Gastroesophageal sphincter (tissue), 4 donors: ENCODE measurements at regions not wholly inside any gene's neighbourhood (a gene's known extent, or its start where the extent isn't known, plus 50 kb on each side); places are given as distances from the start of the nearest gene placed in this dataset.

Experiments
- ATAC-seq: fragments of 150-250 bp; one replicate; pipeline ENCODE4 v1.9.1; 2016; ENCODE audit warnings: mild to moderate bottlenecking, moderate library complexity
- H3K27ac ChIP-seq, 4 donors: fragments of 200-600 bp; sonication (generic) in 3 of 4; 1 replicate in 3 of 4; 2 replicates in 1 of 4; pipeline ENCODE4 v1.5.1; 2016 to 2019
- H3K27me3 ChIP-seq: fragments of 200-600 bp; sonication (generic); one replicate; pipeline ENCODE4 v1.5.1; 2019
- H3K36me3 ChIP-seq, 2 donors: fragments of 200-600 bp; sonication (generic); one replicate each; pipeline ENCODE4 v1.5.1; 2019; ENCODE audit warnings: control low read depth in 1 of 2
- H3K4me1 ChIP-seq, 3 donors: fragments of 200-600 bp; sonication (generic); 1 replicate in 2 of 3; 2 replicates in 1 of 3; pipeline ENCODE4 v1.5.1; 2016 to 2019; ENCODE audit warnings: control low read depth in 2 of 3
- H3K4me3 ChIP-seq, 2 donors: fragments of 200-600 bp; sonication (generic); one replicate each; pipeline ENCODE4 v1.5.1; 2019; ENCODE audit warnings: mild to moderate bottlenecking in 1 of 2, moderate library complexity in 1 of 2
- H3K9me3 ChIP-seq, 3 donors: fragments of 200-600 bp; sonication (generic); one replicate each; pipeline ENCODE4 v1.5.1; 2017 to 2019; ENCODE audit warnings: control low read depth in 2 of 3
- CTCF ChIP-seq, 4 experiments: fragments of 200-600 bp in 2 of 4; fragments of 450-650 bp in 2 of 4; sonication (generic) in 1 of 4; IDR thresholded peaks; one replicate each; pipeline ENCODE4 v1.5.1; 2017 to 2019; ENCODE audit warnings: antibody characterized with exemption in 4 of 4, mild to moderate bottlenecking in 2 of 4, moderate library complexity in 2 of 4
- EP300 ChIP-seq: sonication (generic); formaldehyde crosslinking; IDR thresholded peaks from one replicate; pipeline ENCODE4 v1.6.1; 2017; ENCODE audit warnings: antibody characterized with exemption, mild to moderate bottlenecking
- POLR2A ChIP-seq, 2 donors: fragments of 450-650 bp; IDR thresholded peaks; one replicate each; pipeline ENCODE4 v1.6.1; 2017; ENCODE audit warnings: antibody characterized with exemption in 2 of 2, mild to moderate bottlenecking in 2 of 2, moderate library complexity in 1 of 2
- POLR2AphosphoS5 ChIP-seq: sonication (generic); formaldehyde crosslinking; IDR thresholded peaks from one replicate; pipeline ENCODE4 v1.6.1; 2017; ENCODE audit warnings: antibody characterized with exemption
- WGBS, 2 donors: methylation state at CpG; one replicate each; pipeline ENCODE4 v1.1.5; 2018; ENCODE audit warnings: low coverage in 1 of 2; 5-methylcytosine and 5-hydroxymethylcytosine counted together

DNA sequence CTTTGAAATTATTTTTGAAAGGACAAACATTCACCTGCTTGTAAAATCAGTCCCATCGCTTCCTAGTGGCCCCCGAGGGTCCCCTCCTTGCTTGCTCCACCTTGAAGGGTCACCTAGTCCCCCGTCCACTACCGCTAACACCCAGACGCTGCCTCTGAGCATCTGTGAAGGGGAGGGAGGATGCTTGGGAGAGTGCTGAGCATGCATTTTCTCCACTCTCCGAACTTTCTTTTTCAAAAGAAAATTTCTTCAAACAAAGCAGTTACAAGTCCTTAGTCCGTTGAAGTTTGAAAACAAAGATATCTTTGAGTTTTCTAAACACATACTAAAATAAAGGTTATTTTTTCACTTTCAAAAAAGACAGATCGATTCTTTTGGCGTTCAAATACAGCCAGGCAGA lies 224.3 kb upstream of the ARID1B start:
- Histone ChIP-seq H3K4me1 (peaks cover 0 to 9% (median 0%) of the 10 kb centered on the region in 3 donors), H3K27ac (no peak overlapping the region), H3K27me3 (no peaks in the 10 kb centered on the region), H3K4me3 (no peak overlapping the region), H3K36me3 (no peaks in the 10 kb centered on the region), H3K9me3 (no peaks in the 10 kb centered on the region)
- no peak for ATAC-seq
- whole genome bisulfite sequencing, 2 donors: 74 to 87% methylated on average over 9 of the region's 9 CpGs
- no peak for TF ChIP-seq EP300
- no peak for TF ChIP-seq CTCF (IDR thresholded peaks at IDR 0.05)
- TF ChIP-seq POLR2AphosphoS5: no peak
- no peak for TF ChIP-seq POLR2A (IDR thresholded peaks at IDR 0.05)

- TF ChIP-seq POLR2AphosphoS5 (no peak), POLR2A (IDR thresholded peaks at IDR 0.05) (no peak), EP300 (no peak), CTCF (IDR thresholded peaks at IDR 0.05) (no peak)
Observed at GRCh38 chr6:156550949-156551348, 226.2 kb upstream of the ARID1B start.

DNA sequence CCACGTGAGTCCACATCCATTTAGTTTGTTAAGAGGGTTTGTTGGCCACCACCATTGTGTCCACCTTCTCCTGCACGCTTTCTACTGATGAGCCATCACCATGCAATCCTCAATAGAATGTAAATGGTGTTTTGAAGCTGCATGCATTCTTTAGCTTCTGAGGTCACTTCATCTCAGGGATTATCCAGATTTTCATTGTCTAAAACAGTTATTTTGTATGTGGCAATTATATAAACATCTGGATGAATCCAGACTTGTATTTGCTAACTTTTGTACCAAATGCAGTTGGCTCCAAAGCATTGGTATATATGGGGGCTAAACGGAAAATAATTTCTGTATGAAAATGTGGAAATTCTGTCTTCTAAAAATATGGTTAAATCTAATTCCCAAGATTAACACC lies 231.2 kb upstream of the ARID1B start:
- H3K4me3 ChIP-seq: no peak overlapping the region
- H3K9me3 ChIP-seq: no peaks in the 10 kb centered on the region
- no peak overlapping the region for H3K27ac ChIP-seq
- TF ChIP-seq POLR2A (IDR thresholded peaks at IDR 0.05) (no peak), EP300 (no peak), CTCF (IDR thresholded peaks at IDR 0.05) (no peak), POLR2AphosphoS5 (no peak)
- no peaks in the 10 kb centered on the region for H3K4me1 ChIP-seq
- no peak for ATAC-seq
- H3K36me3 ChIP-seq: no peaks in the 10 kb centered on the region
- H3K27me3 ChIP-seq: no peaks in the 10 kb centered on the region
- WGBS, 2 donors: 58 to 97% methylated on average over 2 to 3 of the region's 3 CpGs

More at GRCh38 chr6:156550949-156551348, 226.2 kb upstream of the ARID1B start:
- no peaks in the 10 kb centered on the region for H3K4me1 ChIP-seq
- WGBS, 2 donors: 83 to 85% methylated on average over 1 to 4 of the region's 4 CpGs
- no peaks in the 10 kb centered on the region for H3K9me3 ChIP-seq
- ATAC-seq: no peak
- H3K36me3 ChIP-seq: no peaks in the 10 kb centered on the region
- H3K27ac ChIP-seq: no peak overlapping the region
- no peak overlapping the region for H3K4me3 ChIP-seq
- no peaks in the 10 kb centered on the region for H3K27me3 ChIP-seq

DNA sequence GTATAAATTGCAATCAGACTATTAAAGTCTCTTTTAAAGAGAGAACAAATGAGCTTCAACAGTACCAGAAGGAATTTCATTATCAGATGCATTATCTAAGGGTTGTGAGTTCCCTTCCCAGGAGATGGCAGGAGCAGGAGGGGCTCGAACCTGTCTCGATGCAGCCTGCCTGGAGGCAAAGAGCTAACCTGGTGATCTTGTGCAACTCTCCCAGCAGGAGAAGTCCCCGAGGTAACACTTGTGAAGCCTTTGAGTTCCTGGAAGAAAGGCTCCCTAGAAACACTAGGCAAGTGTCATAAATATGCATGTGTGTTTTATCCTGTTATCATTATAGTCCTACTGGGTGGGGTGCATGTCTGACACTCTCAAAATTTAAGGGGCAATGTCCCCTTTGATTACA lies 232.2 kb upstream of the ARID1B start:
- Histone ChIP-seq H3K27me3 (no peaks in the 10 kb centered on the region), H3K36me3 (no peaks in the 10 kb centered on the region), H3K4me3 (no peak overlapping the region), H3K27ac (no peak overlapping the region), H3K4me1 (no peaks in the 10 kb centered on the region), H3K9me3 (no peaks in the 10 kb centered on the region)
- ATAC-seq: no peak
- WGBS, 2 donors: 40 to 72% methylated on average over 1 to 3 of the region's 3 CpGs
- no peak for TF ChIP-seq CTCF (IDR thresholded peaks at IDR 0.05)
- TF ChIP-seq POLR2A (IDR thresholded peaks at IDR 0.05): no peak
- no peak for TF ChIP-seq EP300
- no peak for TF ChIP-seq POLR2AphosphoS5

GRCh38 chr6:156544046-156544445 lies 233.1 kb upstream of the ARID1B start:
- TF ChIP-seq EP300 (no peak), POLR2AphosphoS5 (no peak), CTCF (IDR thresholded peaks at IDR 0.05) (no peak), POLR2A (IDR thresholded peaks at IDR 0.05) (no peak)
- ATAC-seq: no peak
- Histone ChIP-seq H3K9me3 (no peaks in the 10 kb centered on the region), H3K4me1 (no peaks in the 10 kb centered on the region), H3K4me3 (no peak overlapping the region), H3K27me3 (no peaks in the 10 kb centered on the region), H3K36me3 (no peaks in the 10 kb centered on the region), H3K27ac (no peak overlapping the region)
- 78 to 90% methylated on average over 5 to 7 of the region's 7 CpGs for WGBS, 2 donors
